ENCODE measurements at regions not wholly inside any gene's neighbourhood (a gene's known extent, or its start where the extent isn't known, plus 50 kb on each side); places are given as distances from the start of the nearest gene placed in this dataset.
A peak's percentile ranks its signal among the peaks of the same experiment; 100 is the strongest.

DNA sequence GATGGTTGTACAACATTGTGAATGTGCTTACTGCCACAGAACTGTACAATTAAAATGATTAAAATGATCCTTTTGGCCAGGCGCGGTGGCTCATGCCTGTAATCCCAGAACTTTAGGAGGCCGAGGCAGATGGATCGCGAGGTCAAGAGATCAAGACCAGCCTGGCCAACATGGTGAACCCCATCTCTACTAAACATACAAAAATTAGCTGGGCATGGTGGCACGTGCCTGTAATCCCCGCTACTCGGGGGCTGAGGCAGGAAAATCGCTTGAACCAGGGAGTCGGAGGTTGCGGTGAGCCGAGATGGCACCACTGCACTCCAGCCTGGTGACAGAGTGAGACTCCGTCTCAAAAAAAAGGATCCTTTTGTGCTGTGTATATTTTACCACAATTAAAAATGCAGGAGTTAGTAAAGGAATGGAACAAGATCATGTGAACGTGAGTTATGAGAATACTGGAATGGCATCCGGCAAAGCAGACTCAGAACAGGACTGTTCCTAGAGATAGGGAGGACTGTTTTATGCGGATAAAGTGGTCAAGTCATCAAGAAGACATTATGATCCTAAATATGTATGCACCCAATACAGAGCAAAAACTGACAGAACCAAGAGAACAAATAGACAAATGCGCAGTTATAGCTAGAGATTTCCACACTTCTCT is 58.0 kb upstream of the CLDN5 start:
- no peaks in the 10 kb centered on the region for H4K20me1 ChIP-seq
- H3K9me3 ChIP-seq (replicated peaks in 1 of 11), result no peaks in the 10 kb centered on the region
- H3K9ac ChIP-seq, result no peak overlapping the region
- no peak overlapping the region for H3K4me3 ChIP-seq
- no peaks in the 10 kb centered on the region for H3K36me3 ChIP-seq
- no peak overlapping the region for H3K4me2 ChIP-seq
- no peaks in the 10 kb centered on the region for H3K27me3 ChIP-seq
- TF ChIP-seq Cebpa-rat (IDR thresholded peaks at IDR 0.05), result no peak
- peaks cover 14 to 31% (median 27%) of the 10 kb centered on the region in 10 experiments for H3K4me1 ChIP-seq
- no peak overlapping the region for H3K27ac ChIP-seq

DNA sequence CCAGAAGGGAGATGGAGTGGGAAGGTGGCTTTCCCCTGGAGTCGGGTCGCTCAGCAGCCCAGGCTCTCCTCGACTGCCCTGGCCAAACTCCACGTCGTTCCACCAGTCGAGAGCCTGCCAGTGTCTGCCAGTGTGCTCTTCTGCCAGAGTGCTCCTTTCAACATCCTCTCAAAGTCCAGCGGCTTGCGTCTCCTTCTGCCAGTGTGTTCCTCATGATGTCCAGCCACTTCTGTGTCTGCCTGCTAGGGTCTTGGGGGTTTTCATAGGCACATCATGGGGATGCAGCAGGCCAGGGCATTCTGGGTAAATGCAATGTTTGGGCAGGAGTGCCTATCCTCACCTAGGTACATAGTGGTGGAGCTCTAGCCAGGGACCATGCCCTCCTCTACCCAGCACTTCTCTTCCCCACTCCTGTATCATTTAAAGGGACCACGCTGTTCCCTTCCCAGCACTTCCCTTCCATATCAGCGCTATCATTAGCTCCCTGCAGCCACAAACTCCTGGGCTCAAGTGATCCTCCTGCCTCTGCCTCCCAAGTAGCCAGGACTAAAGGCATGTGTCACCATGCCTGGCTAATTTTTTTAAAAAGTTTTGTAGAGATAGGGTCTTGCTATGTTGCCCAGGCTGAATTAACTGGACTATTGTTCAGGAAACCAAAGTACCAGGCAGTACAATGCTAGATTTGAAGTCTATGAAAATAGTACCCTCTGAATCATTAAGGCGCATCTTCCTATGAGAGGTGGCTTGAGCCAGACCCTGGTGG is 62.9 kb upstream of the CLDN5 start:
- Histone ChIP-seq H3K9ac (no peak overlapping the region), H3K27ac (no peak overlapping the region), H3K4me2 (no peak overlapping the region), H3K4me3 (no peak overlapping the region), H3K27me3 (no peaks in the 10 kb centered on the region), H3K9me3 (replicated peaks in 1 of 11) (no peaks in the 10 kb centered on the region), H3K36me3 (no peaks in the 10 kb centered on the region), H4K20me1 (no peaks in the 10 kb centered on the region), H3K4me1 (peaks cover 0 to 8% (median 0%) of the 10 kb centered on the region in 10 experiments; a peak in 2 of 20 replicates)
- no peak for TF ChIP-seq Cebpa-rat (IDR thresholded peaks at IDR 0.05)

DNA sequence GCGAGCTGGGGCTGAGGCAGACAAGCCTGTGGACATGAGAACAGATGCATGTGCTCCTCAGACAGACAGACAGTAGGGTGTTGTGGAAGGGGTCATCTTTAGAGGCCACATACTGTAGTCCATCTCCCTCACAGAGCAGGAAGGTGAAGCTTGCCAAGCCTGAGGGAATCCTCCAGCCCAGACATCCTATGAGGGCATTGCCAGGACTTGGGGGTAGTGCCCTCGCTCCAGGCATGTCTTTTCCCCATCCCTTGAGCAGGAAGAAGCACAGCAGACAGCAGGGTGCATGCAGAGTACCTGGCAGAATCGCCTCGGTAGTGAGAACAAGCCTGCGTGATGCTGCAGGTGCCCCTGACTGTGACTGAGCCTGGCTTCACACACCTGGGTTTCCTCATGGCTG is 66.5 kb upstream of the CLDN5 start:
- TF ChIP-seq Cebpa-rat (IDR thresholded peaks at IDR 0.05), result no peak
- H3K4me1 ChIP-seq, result peaks cover 0 to 8% (median 0%) of the 10 kb centered on the region in 10 experiments; a peak in 2 of 20 replicates
- no peak overlapping the region for H3K4me2 ChIP-seq
- no peaks in the 10 kb centered on the region for H4K20me1 ChIP-seq
- no peak overlapping the region for H3K27ac ChIP-seq
- H3K4me3 ChIP-seq, result no peak overlapping the region
- no peaks in the 10 kb centered on the region for H3K9me3 ChIP-seq (replicated peaks in 1 of 11)
- no peak overlapping the region for H3K9ac ChIP-seq
- no peaks in the 10 kb centered on the region for H3K36me3 ChIP-seq
- no peaks in the 10 kb centered on the region for H3K27me3 ChIP-seq

DNA sequence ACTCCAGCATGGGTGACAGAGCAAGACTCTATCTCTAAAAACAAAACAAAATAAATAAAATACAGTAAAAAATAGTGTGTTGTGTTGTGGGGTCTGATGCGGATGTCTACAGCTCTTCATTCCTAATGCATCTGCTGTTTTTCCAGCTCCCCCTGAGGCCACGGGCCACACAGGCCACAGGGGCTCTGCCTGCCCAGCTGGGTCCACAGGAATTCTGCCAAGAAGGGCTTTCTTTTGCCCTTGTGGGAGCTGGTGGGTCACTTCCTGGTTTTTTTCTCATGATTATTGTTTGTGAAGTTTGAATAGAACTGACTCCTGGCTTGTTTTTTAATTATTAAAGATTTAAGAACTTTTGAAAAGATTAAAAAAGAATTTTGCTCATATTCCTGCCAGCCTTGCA is 67.4 kb upstream of the CLDN5 start:
- TF ChIP-seq Cebpa-rat (IDR thresholded peaks at IDR 0.05), result no peak
- no peaks in the 10 kb centered on the region for H3K27me3 ChIP-seq

DNA sequence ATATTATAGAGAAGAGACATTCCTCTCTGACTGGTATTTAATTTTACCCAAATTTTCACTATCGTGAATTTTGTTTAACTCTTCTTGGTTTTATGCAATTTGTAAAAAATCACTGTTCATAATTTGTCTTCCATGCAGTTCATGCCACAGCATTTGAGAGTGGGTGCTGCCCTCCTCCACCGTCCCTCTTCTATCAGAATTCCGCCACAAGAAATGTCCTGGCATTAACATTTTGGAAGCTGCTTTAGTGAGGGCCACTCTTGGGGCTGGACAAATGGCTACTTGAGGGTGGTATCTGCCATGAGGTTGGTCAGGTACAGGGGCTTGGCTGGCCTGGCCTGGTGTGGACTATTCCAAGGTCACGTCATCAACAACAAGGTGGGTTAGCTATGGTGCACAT is 68.3 kb upstream of the CLDN5 start:
- Histone ChIP-seq H3K4me1 (peaks cover 9 to 14% (median 10%) of the 10 kb centered on the region in 10 experiments), H3K9me3 (replicated peaks in 1 of 11) (no peaks in the 10 kb centered on the region), H3K27me3 (no peaks in the 10 kb centered on the region), H3K9ac (no peak overlapping the region), H3K36me3 (no peaks in the 10 kb centered on the region), H3K4me3 (no peak overlapping the region), H3K27ac (no peak overlapping the region), H3K4me2 (no peak overlapping the region), H4K20me1 (no peaks in the 10 kb centered on the region)
- TF ChIP-seq Cebpa-rat (IDR thresholded peaks at IDR 0.05), result no peak

More for the DNA sequence above, 67.4 kb upstream of the CLDN5 start:
- Histone ChIP-seq H3K4me3 (no peak overlapping the region), H3K4me1 (peaks cover under 1 to 5% (median 2%) of the 10 kb centered on the region in 10 experiments; a peak in 16 of 20 replicates), H4K20me1 (no peaks in the 10 kb centered on the region), H3K36me3 (no peaks in the 10 kb centered on the region), H3K9me3 (replicated peaks in 1 of 11) (no peaks in the 10 kb centered on the region), H3K27ac (no peak overlapping the region), H3K4me2 (no peak overlapping the region), H3K9ac (no peak overlapping the region)

DNA sequence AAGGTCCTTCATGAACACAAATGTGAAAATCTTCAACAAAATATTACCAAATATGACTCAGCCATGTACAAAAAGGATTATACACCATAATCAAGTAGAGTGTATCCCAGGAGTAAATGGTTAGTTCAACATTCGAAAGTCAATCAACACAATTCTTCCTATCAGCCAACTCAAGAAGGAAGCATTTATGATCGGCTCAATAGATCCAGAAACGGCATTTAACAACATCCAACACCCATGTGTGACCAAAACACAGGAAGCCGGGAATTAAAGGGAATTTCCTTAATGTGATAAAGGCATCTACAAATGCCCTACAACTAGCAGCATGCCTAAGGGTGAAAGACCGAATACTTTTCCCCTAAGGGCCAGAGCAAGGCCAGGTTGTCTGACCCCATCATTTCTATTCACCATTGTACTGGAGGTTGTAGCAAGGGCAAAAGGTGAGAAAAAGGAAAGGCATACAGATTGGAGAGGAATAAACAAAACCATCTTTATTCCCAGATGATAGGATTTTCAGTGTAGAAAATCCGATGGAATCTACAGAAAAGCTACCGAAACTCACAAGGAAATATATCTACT is 69.9 kb upstream of the CLDN5 start:
- Histone ChIP-seq H3K27me3 (no peaks in the 10 kb centered on the region), H3K4me1 (peaks cover 18 to 28% (median 26%) of the 10 kb centered on the region in 10 experiments), H3K9ac (no peak overlapping the region), H4K20me1 (no peaks in the 10 kb centered on the region), H3K4me3 (no peak overlapping the region), H3K4me2 (no peak overlapping the region), H3K27ac (no peak overlapping the region), H3K36me3 (no peaks in the 10 kb centered on the region), H3K9me3 (replicated peaks in 1 of 11) (no peaks in the 10 kb centered on the region)
- no peak for TF ChIP-seq Cebpa-rat (IDR thresholded peaks at IDR 0.05)

DNA sequence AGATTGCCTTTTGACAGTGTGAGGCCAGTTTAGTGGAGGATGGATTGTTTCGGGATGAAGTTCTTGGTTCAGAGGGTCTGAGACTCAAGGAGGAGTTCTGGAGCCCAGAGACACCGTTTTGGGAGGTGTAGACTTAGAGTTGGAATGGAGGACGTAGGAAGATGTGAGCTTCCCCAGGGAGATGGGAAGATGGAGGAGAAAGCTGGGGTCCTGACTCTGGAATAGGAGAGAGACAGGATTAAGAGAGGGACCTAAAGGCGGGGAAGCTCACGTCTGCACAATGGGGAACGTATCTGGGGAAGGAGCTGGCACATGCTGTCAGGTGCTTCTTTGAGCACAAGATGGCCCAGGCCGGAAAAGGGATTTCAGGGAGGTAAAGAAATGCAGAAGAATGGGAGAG is 71.3 kb upstream of the CLDN5 start:
- H3K27me3 ChIP-seq, result no peaks in the 10 kb centered on the region
- H3K4me2 ChIP-seq, result no peak overlapping the region
- TF ChIP-seq Cebpa-rat (IDR thresholded peaks at IDR 0.05), result no peak
- H4K20me1 ChIP-seq, result no peaks in the 10 kb centered on the region
- H3K9me3 ChIP-seq (replicated peaks in 1 of 11), result no peaks in the 10 kb centered on the region
- no peak overlapping the region for H3K27ac ChIP-seq
- peaks cover 18 to 42% (median 30%) of the 10 kb centered on the region in 10 experiments for H3K4me1 ChIP-seq
- H3K36me3 ChIP-seq, result no peaks in the 10 kb centered on the region
- no peak overlapping the region for H3K9ac ChIP-seq
- no peak overlapping the region for H3K4me3 ChIP-seq

DNA sequence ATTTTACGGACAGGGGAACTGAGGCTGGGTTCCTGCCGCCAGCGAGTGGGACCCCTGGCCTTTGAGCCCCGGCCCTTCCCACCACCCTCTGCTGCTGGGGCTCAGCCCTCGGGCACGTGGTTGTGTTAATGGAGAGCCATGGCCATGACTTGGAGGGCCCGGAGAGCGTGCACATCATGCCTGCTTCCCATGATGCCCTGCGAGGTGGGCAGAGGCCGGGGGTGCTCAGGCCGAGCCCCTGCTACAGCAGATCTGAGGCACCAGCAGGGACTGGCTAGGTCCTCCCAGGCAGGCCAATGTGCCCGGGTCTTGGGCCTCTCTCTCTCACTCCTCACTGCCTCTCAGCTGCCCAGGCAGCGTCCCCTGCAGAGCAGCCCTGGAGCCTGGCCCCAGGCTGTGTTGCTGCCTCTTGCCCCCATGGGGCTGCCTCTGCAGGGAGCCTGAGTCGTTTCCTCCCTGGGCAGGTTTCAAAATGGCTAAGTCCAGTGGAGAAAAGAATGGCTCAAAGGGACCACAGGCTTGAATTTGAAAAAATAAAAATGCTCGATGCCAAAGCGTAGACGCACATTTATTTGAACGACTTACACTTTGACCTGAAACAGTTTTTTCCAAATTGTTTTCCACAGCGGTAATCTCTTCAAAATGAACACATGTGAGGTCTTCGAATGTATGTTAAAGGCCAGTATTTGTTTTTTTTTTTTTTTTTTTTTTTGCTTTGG is 72.6 kb upstream of the CLDN5 start:
- Histone ChIP-seq H3K27ac (peak overlapping the region in 6 of 11 experiments; percentile 23 to 42 (median 32); a peak in 7 of 22 replicates), H3K9ac (no peak overlapping the region; a peak in 1 of 22 replicates), H3K36me3 (no peaks in the 10 kb centered on the region), H4K20me1 (no peaks in the 10 kb centered on the region), H3K4me1 (peaks cover 18 to 48% (median 30%) of the 10 kb centered on the region in 10 experiments), H3K4me2 (peak overlapping the region; percentile 29 to 88 (median 60); a peak in 20 of 22 replicates), H3K4me3 (no peak overlapping the region), H3K9me3 (replicated peaks in 1 of 11) (no peaks in the 10 kb centered on the region), H3K27me3 (no peaks in the 10 kb centered on the region)
- TF ChIP-seq Cebpa-rat (IDR thresholded peaks at IDR 0.05), result no peak

DNA sequence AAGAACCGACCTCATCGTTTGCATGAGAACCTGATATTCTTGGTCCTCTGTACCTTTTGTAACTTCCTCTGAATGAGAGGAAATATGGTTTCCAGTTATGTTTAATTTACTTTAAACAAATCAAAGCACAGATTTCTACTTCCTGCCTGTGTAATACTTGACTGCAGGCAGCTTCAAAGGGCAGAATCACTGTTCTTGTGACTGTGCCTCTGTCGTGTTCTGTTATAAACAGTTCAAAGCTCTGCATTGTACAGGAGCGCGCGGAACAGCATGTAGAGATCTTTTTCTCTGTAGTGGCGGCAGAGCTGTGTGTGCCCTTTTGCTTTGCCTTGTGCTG is 73.2 kb upstream of the CLDN5 start:
- H4K20me1 ChIP-seq, result no peaks in the 10 kb centered on the region
- H3K4me3 ChIP-seq, result no peak overlapping the region
- H3K36me3 ChIP-seq, result no peaks in the 10 kb centered on the region
- H3K4me2 ChIP-seq, result peak overlapping the region; percentile 43 to 88 (median 60); a peak in 21 of 22 replicates
- no peak for TF ChIP-seq Cebpa-rat (IDR thresholded peaks at IDR 0.05)
- 0 out of 22 replicates have a peak overlapping the region, but pooled peaks of 2 of the 11 experiments have one; percentile 12 to 38 for H3K9ac ChIP-seq
- H3K27ac ChIP-seq, result peak overlapping the region in 7 of 11 experiments; percentile 5 to 47 (median 34); a peak in 9 of 22 replicates
- H3K4me1 ChIP-seq, result peaks cover 18 to 48% (median 30%) of the 10 kb centered on the region in 10 experiments
- no peaks in the 10 kb centered on the region for H3K9me3 ChIP-seq (replicated peaks in 1 of 11)
- no peaks in the 10 kb centered on the region for H3K27me3 ChIP-seq
